ENCODE measurements at regions not wholly inside any gene's neighbourhood (a gene's known extent, or its start where the extent isn't known, plus 50 kb on each side); places are given as distances from the start of the nearest gene placed in this dataset.

GRCh38 chr21:15401331-15401730 is 328.5 kb upstream of the USP25 start:
- no peaks in the 10 kb centered on the region for H3K4me1 ChIP-seq
- no peak overlapping the region for H3K4me3 ChIP-seq
- intact Hi-C loops (cut with DNase I; ENCODE audit: low total_unique reads): no loop called here
- no peak overlapping the region for H3K27ac ChIP-seq
- no peaks in the 10 kb centered on the region for H3K27me3 ChIP-seq
- TF ChIP-seq POLR2A (IDR thresholded peaks at IDR 0.05): no peak
- TF ChIP-seq, protein P1, sequence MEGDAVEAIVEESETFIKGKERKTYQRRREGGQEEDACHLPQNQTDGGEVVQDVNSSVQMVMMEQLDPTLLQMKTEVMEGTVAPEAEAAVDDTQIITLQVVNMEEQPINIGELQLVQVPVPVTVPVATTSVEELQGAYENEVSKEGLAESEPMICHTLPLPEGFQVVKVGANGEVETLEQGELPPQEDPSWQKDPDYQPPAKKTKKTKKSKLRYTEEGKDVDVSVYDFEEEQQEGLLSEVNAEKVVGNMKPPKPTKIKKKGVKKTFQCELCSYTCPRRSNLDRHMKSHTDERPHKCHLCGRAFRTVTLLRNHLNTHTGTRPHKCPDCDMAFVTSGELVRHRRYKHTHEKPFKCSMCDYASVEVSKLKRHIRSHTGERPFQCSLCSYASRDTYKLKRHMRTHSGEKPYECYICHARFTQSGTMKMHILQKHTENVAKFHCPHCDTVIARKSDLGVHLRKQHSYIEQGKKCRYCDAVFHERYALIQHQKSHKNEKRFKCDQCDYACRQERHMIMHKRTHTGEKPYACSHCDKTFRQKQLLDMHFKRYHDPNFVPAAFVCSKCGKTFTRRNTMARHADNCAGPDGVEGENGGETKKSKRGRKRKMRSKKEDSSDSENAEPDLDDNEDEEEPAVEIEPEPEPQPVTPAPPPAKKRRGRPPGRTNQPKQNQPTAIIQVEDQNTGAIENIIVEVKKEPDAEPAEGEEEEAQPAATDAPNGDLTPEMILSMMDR (IDR thresholded peaks at IDR 0.05): no peak
- TF ChIP-seq POLR2AphosphoS5 (IDR thresholded peaks at IDR 0.05): no peak
- no peak for DNase-seq (ENCODE audit: low spot score in 2 of 2)
- no peaks in the 10 kb centered on the region for H3K36me3 ChIP-seq
- no peaks in the 10 kb centered on the region for H3K9me3 ChIP-seq

DNA sequence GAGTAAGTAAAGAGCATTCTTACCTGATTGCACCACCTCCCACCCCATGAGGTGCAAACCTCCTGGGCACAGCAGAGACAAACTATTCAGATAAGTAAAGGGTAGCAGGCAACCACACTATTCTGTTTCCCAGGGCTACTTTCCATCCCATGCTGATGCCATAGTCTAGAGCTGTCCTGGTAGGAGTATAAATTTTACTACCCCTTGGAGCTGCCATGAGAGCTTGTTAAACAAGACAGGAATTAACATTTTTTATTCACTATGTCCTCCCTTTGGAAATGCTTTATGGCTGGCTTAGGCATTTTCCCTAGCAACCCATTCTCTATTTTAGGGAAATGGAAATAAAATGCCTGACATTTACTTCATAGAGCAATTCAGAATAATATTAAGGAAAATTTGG is 324.6 kb upstream of the USP25 start:
- intact Hi-C loops (cut with DNase I; ENCODE audit: low total_unique reads): no loop called here
- no peaks in the 10 kb centered on the region for H3K4me1 ChIP-seq
- no peak overlapping the region for H3K27ac ChIP-seq
- no peaks in the 10 kb centered on the region for H3K27me3 ChIP-seq
- H3K4me3 ChIP-seq: no peak overlapping the region
- H3K9me3 ChIP-seq: no peaks in the 10 kb centered on the region
- DNase-seq (ENCODE audit: low spot score in 2 of 2): no peak
- no peaks in the 10 kb centered on the region for H3K36me3 ChIP-seq
- TF ChIP-seq POLR2A (IDR thresholded peaks at IDR 0.05): no peak

GRCh38 chr21:15406791-15407190 is 323.0 kb upstream of the USP25 start:
- intact Hi-C loops (cut with DNase I; ENCODE audit: low total_unique reads): no loop called here
- TF ChIP-seq POLR2A (IDR thresholded peaks at IDR 0.05) (no peak), POLR2AphosphoS5 (IDR thresholded peaks at IDR 0.05) (no peak)
- TF ChIP-seq, protein P1 (IDR thresholded peaks at IDR 0.05): no peak
- Histone ChIP-seq H3K36me3 (no peaks in the 10 kb centered on the region), H3K9me3 (no peaks in the 10 kb centered on the region), H3K4me3 (no peak overlapping the region), H3K4me1 (no peaks in the 10 kb centered on the region), H3K27me3 (no peaks in the 10 kb centered on the region), H3K27ac (no peak overlapping the region)
- no peak for DNase-seq (ENCODE audit: low spot score in 2 of 2)

DNA sequence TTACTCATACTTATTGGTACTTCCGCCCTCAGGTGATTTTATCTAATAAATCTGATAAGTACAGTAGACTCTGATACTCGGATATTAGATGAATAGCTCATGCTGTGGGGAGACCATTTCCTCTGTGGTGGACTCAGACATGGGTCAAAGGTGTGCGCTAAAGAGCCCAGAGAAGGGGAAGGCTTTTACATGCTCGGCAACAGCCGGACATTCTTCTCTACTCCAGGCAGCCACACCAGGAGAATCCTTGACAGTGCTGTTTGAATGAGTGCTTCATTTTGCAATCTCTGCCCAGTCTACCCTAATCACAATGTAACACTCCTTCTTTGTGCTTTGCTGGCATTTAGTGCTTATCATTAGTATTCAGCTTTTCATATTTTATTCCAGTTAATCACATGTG is 322.2 kb upstream of the USP25 start:
- Histone ChIP-seq H3K36me3 (no peaks in the 10 kb centered on the region), H3K27ac (no peak overlapping the region), H3K4me1 (no peaks in the 10 kb centered on the region), H3K9me3 (no peaks in the 10 kb centered on the region), H3K4me3 (no peak overlapping the region), H3K27me3 (no peaks in the 10 kb centered on the region)
- intact Hi-C loops (cut with DNase I; ENCODE audit: low total_unique reads): no loop called here
- DNase-seq (ENCODE audit: low spot score in 2 of 2): no peak
- no peak for TF ChIP-seq POLR2AphosphoS5 (IDR thresholded peaks at IDR 0.05)
- no peak for TF ChIP-seq POLR2A (IDR thresholded peaks at IDR 0.05)
- TF ChIP-seq, protein P1 (IDR thresholded peaks at IDR 0.05): no peak

GRCh38 chr21:15408089-15408488 is 321.7 kb upstream of the USP25 start:
- Histone ChIP-seq H3K9me3 (no peaks in the 10 kb centered on the region), H3K4me1 (no peaks in the 10 kb centered on the region), H3K27ac (no peak overlapping the region), H3K4me3 (no peak overlapping the region), H3K27me3 (no peaks in the 10 kb centered on the region), H3K36me3 (no peaks in the 10 kb centered on the region)
- TF ChIP-seq, protein P1 (IDR thresholded peaks at IDR 0.05): no peak
- TF ChIP-seq POLR2AphosphoS5 (IDR thresholded peaks at IDR 0.05): no peak
- no peak for TF ChIP-seq POLR2A (IDR thresholded peaks at IDR 0.05)
- intact Hi-C loops (cut with DNase I; ENCODE audit: low total_unique reads): no loop called here
- DNase-seq (ENCODE audit: low spot score in 2 of 2): no peak

DNA sequence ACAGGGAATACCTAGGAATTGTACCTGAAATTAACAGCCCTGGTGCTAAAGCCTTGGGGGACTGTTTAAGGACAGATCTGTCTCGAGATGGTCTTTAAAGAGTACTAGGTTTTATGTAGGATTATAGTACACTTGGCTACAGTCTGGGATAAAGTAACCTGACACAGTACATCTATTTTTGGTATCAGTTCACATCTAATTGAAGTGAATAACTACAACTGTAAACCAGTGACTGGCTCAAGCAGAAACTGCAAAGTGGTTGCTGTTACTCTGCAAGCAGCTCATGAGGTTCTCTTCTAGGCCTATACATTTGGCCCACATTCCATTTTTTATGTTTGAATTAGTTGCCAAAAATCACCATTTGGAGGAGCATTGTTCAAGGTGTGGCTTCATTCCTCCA is 320.8 kb upstream of the USP25 start:
- H3K9me3 ChIP-seq: no peaks in the 10 kb centered on the region
- no peak overlapping the region for H3K27ac ChIP-seq
- H3K4me1 ChIP-seq: no peaks in the 10 kb centered on the region
- H3K36me3 ChIP-seq: no peaks in the 10 kb centered on the region
- TF ChIP-seq, protein P1 (IDR thresholded peaks at IDR 0.05): no peak
- no peak for TF ChIP-seq POLR2AphosphoS5 (IDR thresholded peaks at IDR 0.05)
- no peak for TF ChIP-seq POLR2A (IDR thresholded peaks at IDR 0.05)
- DNase-seq (ENCODE audit: low spot score in 2 of 2): no peak
- H3K27me3 ChIP-seq: no peaks in the 10 kb centered on the region
- H3K4me3 ChIP-seq: no peak overlapping the region
- intact Hi-C loops (cut with DNase I; ENCODE audit: low total_unique reads): no loop called here

Data from breast epithelium (tissue), 4 donors.